Keratinocyte (primary cell): ENCODE measurements at regions not wholly inside any gene's neighbourhood (a gene's known extent, or its start where the extent isn't known, plus 50 kb on each side); places are given as distances from the start of the nearest gene placed in this dataset.

Experiments
- CTCF ChIP-seq, 3 experiments: IDR thresholded peaks in 1 of 3; conservative IDR thresholded peaks in 1 of 3; optimal IDR thresholded peaks in 1 of 3; 2 replicates in 2 of 3; 3 replicates in 1 of 3; pipeline versions ENCODE3 to v1.5.1; 2011; ENCODE audit warnings: low read length in 3 of 3, mild to moderate bottlenecking in 3 of 3, moderate library complexity in 2 of 3, control low read depth in 1 of 3, inconsistent platforms in 1 of 3; ENCODE audit not compliant: insufficient read depth in 2 of 3; ENCODE audit errors: extremely low read depth in 1 of 3
- EZH2 ChIP-seq: IDR thresholded peaks from one replicate; pipeline ENCODE4 v1.6.1; 2012; ENCODE audit warnings: inconsistent platforms, mild to moderate bottlenecking, low read length, moderate library complexity

- TF ChIP-seq EZH2 (no peak), CTCF (optimal IDR thresholded peaks at IDR 0.05 in 1 of 3, IDR thresholded peaks at IDR 0.05 in 1 of 3, conservative IDR thresholded peaks at IDR 0.05 in 1 of 3; ENCODE audit: extremely low read depth in 1 of 3, insufficient read depth in 2 of 3, low read length in 3 of 3) (no peak)
Measured at GRCh38 chr15:98169551-98169950, 209.0 kb downstream of the ARRDC4 start.
